ENCODE measurements at regions not wholly inside any gene's neighbourhood (a gene's known extent, or its start where the extent isn't known, plus 50 kb on each side); places are given as distances from the start of the nearest gene placed in this dataset.

- no peak overlapping the region for H3K4me3 ChIP-seq
- no peaks in the 10 kb centered on the region for H3K36me3 ChIP-seq (replicated peaks)
- H3K9me3 ChIP-seq, result no peaks in the 10 kb centered on the region; the same call in none of the 2 replicates
- no peak for DNase-seq (ENCODE audit: low spot score in 2 of 2)
- H3K27me3 ChIP-seq (ENCODE audit: low read depth), result no peaks in the 10 kb centered on the region
- in situ Hi-C loops (cut with MboI; ENCODE audit: low sequenced_read_pairs), result no loop called here
- H3K4me1 ChIP-seq, result no peaks in the 10 kb centered on the region
Observed at GRCh38 chr5:116661419-116661818, 86.8 kb upstream of the SEMA6A start.

- Histone ChIP-seq H3K4me1 (no peaks in the 10 kb centered on the region), H3K36me3 (replicated peaks) (no peaks in the 10 kb centered on the region), H3K4me3 (no peak overlapping the region), H3K9me3 (no peaks in the 10 kb centered on the region; the same call in none of the 2 replicates), H3K27me3 (ENCODE audit: low read depth) (no peaks in the 10 kb centered on the region)
- DNase-seq (ENCODE audit: low spot score in 2 of 2), result no peak
- in situ Hi-C loops (cut with MboI; ENCODE audit: low sequenced_read_pairs), result no loop called here
Observed at GRCh38 chr5:116660929-116661328, 86.3 kb upstream of the SEMA6A start.

GRCh38 chr5:116658830-116659229 is 84.2 kb upstream of the SEMA6A start:
- no peak for DNase-seq (ENCODE audit: low spot score in 2 of 2)
- H3K27me3 ChIP-seq (ENCODE audit: low read depth), result no peaks in the 10 kb centered on the region
- no peaks in the 10 kb centered on the region; the same call in none of the 2 replicates for H3K9me3 ChIP-seq
- in situ Hi-C loops (cut with MboI; ENCODE audit: low sequenced_read_pairs), result no loop called here
- H3K4me3 ChIP-seq, result no peak overlapping the region
- H3K36me3 ChIP-seq (replicated peaks), result no peaks in the 10 kb centered on the region
- no peaks in the 10 kb centered on the region; the same call in 1 of the 2 replicates for H3K4me1 ChIP-seq

- Histone ChIP-seq H3K36me3 (replicated peaks) (no peaks in the 10 kb centered on the region), H3K27me3 (ENCODE audit: low read depth) (no peaks in the 10 kb centered on the region), H3K4me3 (no peak overlapping the region), H3K9me3 (no peaks in the 10 kb centered on the region; the same call in 1 of the 2 replicates), H3K4me1 (peaks cover 6% of the 10 kb centered on the region)
- no peak for DNase-seq (ENCODE audit: low spot score in 2 of 2)
- in situ Hi-C loops (cut with MboI; ENCODE audit: low sequenced_read_pairs), result no loop called here
Observed at GRCh38 chr5:116658141-116658540, 83.5 kb upstream of the SEMA6A start.

GRCh38 chr5:116655431-116655830 is 80.8 kb upstream of the SEMA6A start:
- DNase-seq (ENCODE audit: low spot score in 2 of 2), result no peak
- in situ Hi-C loops (cut with MboI; ENCODE audit: low sequenced_read_pairs), result no loop called here

GRCh38 chr5:116654925-116655324 is 80.3 kb upstream of the SEMA6A start:
- Histone ChIP-seq H3K4me1 (peaks cover 24% of the 10 kb centered on the region), H3K36me3 (replicated peaks) (no peaks in the 10 kb centered on the region), H3K9me3 (no peaks in the 10 kb centered on the region), H3K27me3 (ENCODE audit: low read depth) (no peaks in the 10 kb centered on the region), H3K4me3 (no peak overlapping the region)
- no peak for DNase-seq (ENCODE audit: low spot score in 2 of 2)
- in situ Hi-C loops (cut with MboI; ENCODE audit: low sequenced_read_pairs), result no loop called here

More at GRCh38 chr5:116655431-116655830, 80.8 kb upstream of the SEMA6A start:
- Histone ChIP-seq H3K27me3 (ENCODE audit: low read depth) (no peaks in the 10 kb centered on the region), H3K4me3 (no peak overlapping the region), H3K9me3 (no peaks in the 10 kb centered on the region), H3K4me1 (peaks cover 24% of the 10 kb centered on the region), H3K36me3 (replicated peaks) (no peaks in the 10 kb centered on the region)

- H3K4me1 ChIP-seq, result peaks cover 24% of the 10 kb centered on the region
Observed at GRCh38 chr5:116652903-116653302, 78.3 kb upstream of the SEMA6A start.

GRCh38 chr5:116652196-116652729 is 77.6 kb upstream of the SEMA6A start:
- in situ Hi-C loops (cut with MboI; ENCODE audit: low sequenced_read_pairs), result no loop called here
- peak; percentile 92 to 95 for DNase-seq (ENCODE audit: low spot score in 2 of 2)
- H3K27me3 ChIP-seq (ENCODE audit: low read depth), result no peaks in the 10 kb centered on the region
- peaks cover 24% of the 10 kb centered on the region for H3K4me1 ChIP-seq
- H3K4me3 ChIP-seq, result no peak overlapping the region
- no peaks in the 10 kb centered on the region for H3K36me3 ChIP-seq (replicated peaks)
- no peaks in the 10 kb centered on the region for H3K9me3 ChIP-seq

More at GRCh38 chr5:116652903-116653302, 78.3 kb upstream of the SEMA6A start:
- Histone ChIP-seq H3K9me3 (no peaks in the 10 kb centered on the region), H3K4me3 (no peak overlapping the region), H3K36me3 (replicated peaks) (no peaks in the 10 kb centered on the region), H3K27me3 (ENCODE audit: low read depth) (no peaks in the 10 kb centered on the region)
- peak; percentile 10 to 28 for DNase-seq (ENCODE audit: low spot score in 2 of 2)
- in situ Hi-C loops (cut with MboI; ENCODE audit: low sequenced_read_pairs), result no loop called here

GRCh38 chr5:116651653-116652052 is 77.0 kb upstream of the SEMA6A start:
- no peak for DNase-seq (ENCODE audit: low spot score in 2 of 2)
- peaks cover 24% of the 10 kb centered on the region for H3K4me1 ChIP-seq
- no peaks in the 10 kb centered on the region for H3K27me3 ChIP-seq (ENCODE audit: low read depth)
- no peaks in the 10 kb centered on the region for H3K36me3 ChIP-seq (replicated peaks)
- in situ Hi-C loops (cut with MboI; ENCODE audit: low sequenced_read_pairs), result no loop called here
- no peaks in the 10 kb centered on the region for H3K9me3 ChIP-seq
- no peak overlapping the region for H3K4me3 ChIP-seq

- H3K4me1 ChIP-seq, result peaks cover 24% of the 10 kb centered on the region
- in situ Hi-C loops (cut with MboI; ENCODE audit: low sequenced_read_pairs), result no loop called here
- H3K36me3 ChIP-seq (replicated peaks), result no peaks in the 10 kb centered on the region
Observed at GRCh38 chr5:116650964-116651363, 76.3 kb upstream of the SEMA6A start.

GRCh38 chr5:116650544-116650943 is 75.9 kb upstream of the SEMA6A start:
- H3K4me1 ChIP-seq, result peaks cover 24% of the 10 kb centered on the region
- in situ Hi-C loops (cut with MboI; ENCODE audit: low sequenced_read_pairs), result no loop called here

More at GRCh38 chr5:116650964-116651363, 76.3 kb upstream of the SEMA6A start:
- H3K9me3 ChIP-seq, result no peaks in the 10 kb centered on the region
- no peak overlapping the region for H3K4me3 ChIP-seq
- DNase-seq (ENCODE audit: low spot score in 2 of 2), result no peak
- no peaks in the 10 kb centered on the region for H3K27me3 ChIP-seq (ENCODE audit: low read depth)

GRCh38 chr5:116646611-116647289 is 72.1 kb upstream of the SEMA6A start:
- DNase-seq (ENCODE audit: low spot score in 2 of 2), result no peak
- Histone ChIP-seq H3K4me3 (no peak overlapping the region), H3K4me1 (peaks cover 5% of the 10 kb centered on the region), H3K27me3 (ENCODE audit: low read depth) (no peaks in the 10 kb centered on the region), H3K9me3 (no peaks in the 10 kb centered on the region), H3K36me3 (replicated peaks) (no peaks in the 10 kb centered on the region)
- in situ Hi-C loops (cut with MboI; ENCODE audit: low sequenced_read_pairs), result no loop called here

More at GRCh38 chr5:116650544-116650943, 75.9 kb upstream of the SEMA6A start:
- H3K36me3 ChIP-seq (replicated peaks), result no peaks in the 10 kb centered on the region
- no peak for DNase-seq (ENCODE audit: low spot score in 2 of 2)
- no peak overlapping the region for H3K4me3 ChIP-seq
- H3K27me3 ChIP-seq (ENCODE audit: low read depth), result no peaks in the 10 kb centered on the region
- H3K9me3 ChIP-seq, result no peaks in the 10 kb centered on the region

GRCh38 chr5:116645627-116646026 is 71.0 kb upstream of the SEMA6A start:
- no peak for DNase-seq (ENCODE audit: low spot score in 2 of 2)
- H3K4me1 ChIP-seq, result no peaks in the 10 kb centered on the region
- H3K9me3 ChIP-seq, result no peaks in the 10 kb centered on the region
- H3K4me3 ChIP-seq, result no peak overlapping the region
- no peaks in the 10 kb centered on the region for H3K36me3 ChIP-seq (replicated peaks)
- no peaks in the 10 kb centered on the region for H3K27me3 ChIP-seq (ENCODE audit: low read depth)
- in situ Hi-C loops (cut with MboI; ENCODE audit: low sequenced_read_pairs), result no loop called here

- DNase-seq (ENCODE audit: low spot score in 2 of 2), result no peak
- H3K4me3 ChIP-seq, result no peak overlapping the region
- no peaks in the 10 kb centered on the region for H3K36me3 ChIP-seq (replicated peaks)
- H3K27me3 ChIP-seq (ENCODE audit: low read depth), result no peaks in the 10 kb centered on the region
- H3K9me3 ChIP-seq, result no peaks in the 10 kb centered on the region
- in situ Hi-C loops (cut with MboI; ENCODE audit: low sequenced_read_pairs), result no loop called here
- no peaks in the 10 kb centered on the region for H3K4me1 ChIP-seq
Observed at GRCh38 chr5:116640236-116640635, 65.6 kb upstream of the SEMA6A start.
